SK-N-SH (cell line): ENCODE measurements at regions not wholly inside any gene's neighbourhood (a gene's known extent, or its start where the extent isn't known, plus 50 kb on each side); places are given as distances from the start of the nearest gene placed in this dataset.

ENCODE experiments used
- CHD2 ChIP-seq: fragments of 150-350 bp; IDR thresholded peaks from 2 replicates; pipeline ENCODE4 v1.6.1; 2018; ENCODE audit warnings: low read length; ENCODE audit not compliant: partially characterized antibody
- EP300 ChIP-seq, 2 experiments: IDR thresholded peaks; 2 replicates each; pipeline versions ENCODE4 v1.4.0 to v1.6.1; 2012; ENCODE audit warnings: borderline replicate concordance in 1 of 2, low read depth in 1 of 2, low read length in 1 of 2
- GABPA ChIP-seq: IDR thresholded peaks from 2 replicates; pipeline ENCODE4 v1.4.0; 2012; ENCODE audit warnings: low read depth, mild to moderate bottlenecking
- NFIC ChIP-seq: IDR thresholded peaks from 2 replicates; pipeline ENCODE4 v1.4.0; 2012; ENCODE audit warnings: borderline replicate concordance
- RFX5 ChIP-seq: IDR thresholded peaks from 2 replicates; pipeline ENCODE4 v1.6.1; 2012; ENCODE audit warnings: mild to moderate bottlenecking, improper control_type of control experiment, low read length
- TF ChIP-seq, protein P1 (sequence below): fragments of 200-600 bp; sonication (generic); IDR thresholded peaks from 2 replicates; pipeline ENCODE4 v1.6.1; 2017; ENCODE audit warnings: antibody characterized with exemption, mild to moderate bottlenecking, moderate library complexity

DNA sequence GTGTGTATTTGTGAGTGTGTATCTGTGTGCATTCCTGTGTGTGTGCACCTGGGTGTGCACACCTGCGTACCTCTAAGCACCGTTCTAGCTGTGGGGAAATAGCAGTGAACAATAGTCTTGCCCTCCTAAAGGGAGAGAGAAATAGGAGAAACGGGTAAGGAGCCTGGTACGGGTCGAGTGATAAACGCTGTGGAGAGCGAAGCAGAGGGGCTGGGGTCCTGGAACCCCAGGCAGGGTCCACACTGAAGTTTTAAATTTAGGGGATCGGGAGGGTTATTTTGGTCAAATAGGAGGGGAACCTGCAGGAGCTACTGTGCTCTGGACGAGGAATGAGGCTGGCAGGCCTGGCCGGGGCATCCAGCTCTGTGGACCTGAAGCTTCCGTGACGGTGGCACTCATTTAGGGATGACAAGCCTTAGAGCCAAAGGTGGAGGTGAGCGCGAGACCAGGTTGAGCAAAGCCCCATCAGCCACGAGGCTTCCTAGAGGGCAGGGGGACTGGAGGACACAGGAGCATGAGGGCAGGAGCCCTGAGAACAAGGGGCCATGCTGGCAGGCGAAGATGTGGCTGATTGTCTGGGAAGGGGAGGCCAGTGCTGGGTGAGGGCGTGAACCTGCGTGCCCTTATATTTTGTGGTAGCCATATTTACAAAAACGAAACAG is 188.0 kb downstream of the RTP5 start:
- TF ChIP-seq, protein P1, sequence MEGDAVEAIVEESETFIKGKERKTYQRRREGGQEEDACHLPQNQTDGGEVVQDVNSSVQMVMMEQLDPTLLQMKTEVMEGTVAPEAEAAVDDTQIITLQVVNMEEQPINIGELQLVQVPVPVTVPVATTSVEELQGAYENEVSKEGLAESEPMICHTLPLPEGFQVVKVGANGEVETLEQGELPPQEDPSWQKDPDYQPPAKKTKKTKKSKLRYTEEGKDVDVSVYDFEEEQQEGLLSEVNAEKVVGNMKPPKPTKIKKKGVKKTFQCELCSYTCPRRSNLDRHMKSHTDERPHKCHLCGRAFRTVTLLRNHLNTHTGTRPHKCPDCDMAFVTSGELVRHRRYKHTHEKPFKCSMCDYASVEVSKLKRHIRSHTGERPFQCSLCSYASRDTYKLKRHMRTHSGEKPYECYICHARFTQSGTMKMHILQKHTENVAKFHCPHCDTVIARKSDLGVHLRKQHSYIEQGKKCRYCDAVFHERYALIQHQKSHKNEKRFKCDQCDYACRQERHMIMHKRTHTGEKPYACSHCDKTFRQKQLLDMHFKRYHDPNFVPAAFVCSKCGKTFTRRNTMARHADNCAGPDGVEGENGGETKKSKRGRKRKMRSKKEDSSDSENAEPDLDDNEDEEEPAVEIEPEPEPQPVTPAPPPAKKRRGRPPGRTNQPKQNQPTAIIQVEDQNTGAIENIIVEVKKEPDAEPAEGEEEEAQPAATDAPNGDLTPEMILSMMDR: no peak
- TF ChIP-seq GABPA (no peak), NFIC (no peak), CHD2 (no peak), RFX5 (no peak), EP300 (IDR thresholded peaks at IDR 0.05; ENCODE audit: borderline replicate concordance in 1 of 2, low read depth in 1 of 2, low read length in 1 of 2) (no peak)
